ENCODE measurements at regions not wholly inside any gene's neighbourhood (a gene's known extent, or its start where the extent isn't known, plus 50 kb on each side); places are given as distances from the start of the nearest gene placed in this dataset.

DNA sequence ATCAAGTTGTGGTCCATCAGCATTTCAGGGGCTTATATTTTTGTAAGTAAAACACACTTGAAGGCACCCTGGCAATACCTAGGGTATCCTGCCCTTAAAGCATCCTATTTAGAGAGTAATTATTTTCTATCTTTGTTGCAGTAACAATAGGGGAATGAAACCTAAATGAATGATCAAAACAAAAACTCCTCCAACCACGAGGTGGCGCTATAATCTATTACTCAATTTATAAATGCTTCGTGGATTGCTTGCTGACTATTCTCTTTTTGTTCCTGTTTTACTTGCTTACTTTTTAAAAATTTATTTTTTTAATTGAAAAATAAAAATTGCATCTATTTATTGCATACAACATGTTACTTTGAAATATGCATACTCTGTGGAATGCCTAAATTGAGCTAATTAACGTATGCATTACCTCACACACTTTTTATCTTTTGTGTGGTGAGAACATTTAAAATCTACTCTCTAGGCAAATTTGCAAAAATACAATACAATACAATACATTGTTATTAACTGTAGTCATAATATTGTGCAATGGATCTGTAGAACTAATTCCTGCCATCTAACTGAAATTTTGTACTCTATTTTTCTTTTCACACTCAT is 147.7 kb upstream of the BMPER start:
- Histone ChIP-seq H3K9me3 (ENCODE audit: low read depth) (no peaks in the 10 kb centered on the region), H4K20me1 (ENCODE audit: insufficient read depth, poor library complexity, severe bottlenecking) (no peaks in the 10 kb centered on the region), H3K9me2 (replicated peaks; ENCODE audit: insufficient read depth) (no peaks in the 10 kb centered on the region), H3K27me3 (no peaks in the 10 kb centered on the region), H3K27ac (no peak overlapping the region), H3K4me1 (ENCODE audit: insufficient read depth) (peaks cover 12% of the 10 kb centered on the region), H3K79me2 (no peaks in the 10 kb centered on the region), H3K36me3 (replicated peaks; ENCODE audit: insufficient read depth, low read depth) (no peaks in the 10 kb centered on the region), H2AFZ (no peak overlapping the region), H3K4me2 (no peak overlapping the region), H3K4me3 (no peak overlapping the region)
- 32% methylated on average over 4 of the region's 4 CpGs for WGBS (ENCODE audit: low lambda C conversion rate, missing lambda C conversion rate)
- TF ChIP-seq, protein P1, sequence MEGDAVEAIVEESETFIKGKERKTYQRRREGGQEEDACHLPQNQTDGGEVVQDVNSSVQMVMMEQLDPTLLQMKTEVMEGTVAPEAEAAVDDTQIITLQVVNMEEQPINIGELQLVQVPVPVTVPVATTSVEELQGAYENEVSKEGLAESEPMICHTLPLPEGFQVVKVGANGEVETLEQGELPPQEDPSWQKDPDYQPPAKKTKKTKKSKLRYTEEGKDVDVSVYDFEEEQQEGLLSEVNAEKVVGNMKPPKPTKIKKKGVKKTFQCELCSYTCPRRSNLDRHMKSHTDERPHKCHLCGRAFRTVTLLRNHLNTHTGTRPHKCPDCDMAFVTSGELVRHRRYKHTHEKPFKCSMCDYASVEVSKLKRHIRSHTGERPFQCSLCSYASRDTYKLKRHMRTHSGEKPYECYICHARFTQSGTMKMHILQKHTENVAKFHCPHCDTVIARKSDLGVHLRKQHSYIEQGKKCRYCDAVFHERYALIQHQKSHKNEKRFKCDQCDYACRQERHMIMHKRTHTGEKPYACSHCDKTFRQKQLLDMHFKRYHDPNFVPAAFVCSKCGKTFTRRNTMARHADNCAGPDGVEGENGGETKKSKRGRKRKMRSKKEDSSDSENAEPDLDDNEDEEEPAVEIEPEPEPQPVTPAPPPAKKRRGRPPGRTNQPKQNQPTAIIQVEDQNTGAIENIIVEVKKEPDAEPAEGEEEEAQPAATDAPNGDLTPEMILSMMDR (IDR thresholded peaks at IDR 0.05; ENCODE audit: poor library complexity): peak; percentile 64
- no peak for TF ChIP-seq EZH2phosphoT487 (IDR thresholded peaks at IDR 0.05; ENCODE audit: low read depth, severe bottlenecking, unreplicated experiment)
- no peak for TF ChIP-seq EZH2 (IDR thresholded peaks at IDR 0.05; ENCODE audit: borderline replicate concordance)
- DNase-seq (ENCODE audit: low spot score): peak; percentile 58

DNA sequence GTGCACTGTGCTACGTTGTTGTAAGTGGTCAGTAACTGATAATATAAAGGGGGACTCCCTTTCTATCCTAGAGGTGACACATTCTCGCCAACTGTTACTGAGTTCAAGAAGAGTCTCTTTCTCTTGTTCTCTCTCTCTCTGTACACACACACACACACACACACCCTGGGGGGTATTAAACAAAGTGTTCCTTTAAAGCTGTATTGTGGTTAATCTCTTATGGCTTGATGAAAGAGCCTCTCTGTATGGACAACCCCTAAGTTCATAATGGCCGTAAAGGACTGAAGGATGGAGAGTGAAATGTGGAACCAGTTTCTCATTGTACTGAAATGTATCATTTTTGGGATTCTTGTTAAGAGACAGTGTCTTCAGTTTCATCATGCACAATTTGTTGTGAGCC is 145.2 kb upstream of the BMPER start:
- WGBS (ENCODE audit: low lambda C conversion rate, missing lambda C conversion rate): 95% methylated on average over 3 of the region's 3 CpGs
- H3K4me1 ChIP-seq (ENCODE audit: insufficient read depth): peaks cover 4% of the 10 kb centered on the region
- H3K79me2 ChIP-seq: no peaks in the 10 kb centered on the region
- TF ChIP-seq EZH2 (IDR thresholded peaks at IDR 0.05; ENCODE audit: borderline replicate concordance) (no peak), EZH2phosphoT487 (IDR thresholded peaks at IDR 0.05; ENCODE audit: low read depth, severe bottlenecking, unreplicated experiment) (no peak)
- TF ChIP-seq, protein P1 (IDR thresholded peaks at IDR 0.05; ENCODE audit: poor library complexity): no peak
- no peaks in the 10 kb centered on the region for H3K36me3 ChIP-seq (replicated peaks; ENCODE audit: insufficient read depth, low read depth)
- no peaks in the 10 kb centered on the region for H3K9me3 ChIP-seq (ENCODE audit: low read depth)
- no peaks in the 10 kb centered on the region for H3K9me2 ChIP-seq (replicated peaks; ENCODE audit: insufficient read depth)
- no peak overlapping the region for H3K4me3 ChIP-seq
- no peaks in the 10 kb centered on the region for H4K20me1 ChIP-seq (ENCODE audit: insufficient read depth, poor library complexity, severe bottlenecking)
- no peaks in the 10 kb centered on the region for H3K27me3 ChIP-seq
- no peak overlapping the region for H3K27ac ChIP-seq
- no peak overlapping the region for H2AFZ ChIP-seq
- DNase-seq (ENCODE audit: low spot score): no peak
- no peak overlapping the region for H3K4me2 ChIP-seq

DNA sequence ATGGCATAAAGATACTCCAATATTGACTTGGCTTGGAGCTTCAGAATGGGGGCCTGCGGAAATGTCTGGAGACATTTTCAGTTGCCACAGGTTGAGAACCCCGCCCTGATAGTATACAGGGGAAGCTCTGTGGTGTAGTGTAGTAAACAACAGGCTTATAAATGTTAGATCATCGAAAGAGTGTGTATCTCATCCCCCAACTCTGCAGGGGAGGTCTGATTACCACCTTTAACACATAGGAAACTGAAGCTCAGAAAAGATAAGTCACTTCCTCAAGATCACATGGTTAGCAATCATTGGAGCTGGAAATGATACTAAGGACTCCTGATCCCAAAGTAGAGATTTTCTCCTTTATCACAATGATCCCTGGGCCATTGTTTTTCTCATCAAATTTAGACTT is 144.5 kb upstream of the BMPER start:
- Histone ChIP-seq H3K36me3 (replicated peaks; ENCODE audit: insufficient read depth, low read depth) (no peaks in the 10 kb centered on the region), H2AFZ (no peak overlapping the region), H3K79me2 (no peaks in the 10 kb centered on the region), H3K9me3 (ENCODE audit: low read depth) (no peaks in the 10 kb centered on the region), H3K4me3 (no peak overlapping the region), H4K20me1 (ENCODE audit: insufficient read depth, poor library complexity, severe bottlenecking) (no peaks in the 10 kb centered on the region), H3K27ac (no peak overlapping the region), H3K9me2 (replicated peaks; ENCODE audit: insufficient read depth) (no peaks in the 10 kb centered on the region), H3K4me1 (ENCODE audit: insufficient read depth) (no peaks in the 10 kb centered on the region), H3K27me3 (no peaks in the 10 kb centered on the region), H3K4me2 (no peak overlapping the region)
- TF ChIP-seq EZH2 (IDR thresholded peaks at IDR 0.05; ENCODE audit: borderline replicate concordance): no peak
- TF ChIP-seq EZH2phosphoT487 (IDR thresholded peaks at IDR 0.05; ENCODE audit: low read depth, severe bottlenecking, unreplicated experiment): no peak
- TF ChIP-seq, protein P1 (IDR thresholded peaks at IDR 0.05; ENCODE audit: poor library complexity): no peak
- no peak for DNase-seq (ENCODE audit: low spot score)
- WGBS (ENCODE audit: low lambda C conversion rate, missing lambda C conversion rate): 64% methylated on average over 3 of the region's 3 CpGs
